IMR-90 (cell line): ENCODE measurements at regions not wholly inside any gene's neighbourhood (a gene's known extent, or its start where the extent isn't known, plus 50 kb on each side); places are given as distances from the start of the nearest gene placed in this dataset.

Experiments used
- ATAC-seq: fragments of 200-7000 bp; cut with Tn5 transposase; 2 replicates; pipeline ENCODE4 v1.9.1; 2020; ENCODE audit warnings: low read depth, mild to moderate bottlenecking, moderate library complexity
- BruUV-seq: library from RNA; stranded (reverse); fragments of 400-500 nt; replicated peaks from 2 replicates; lab custom pipeline; 2021; lab: Mats Ljungman, UMichigan
- CTCF ChIA-PET: fragments of 300-600 bp; formaldehyde crosslinking; extraction: SDS; loops from one replicate; lab custom pipeline; 2021; ENCODE audit warnings: antibody characterized with exemption; lab: Yijun Ruan, JAX
- POLR2A ChIA-PET: fragments of 300-600 bp; sonication (Branson Sonifier 250); formaldehyde crosslinking; loops from one replicate; lab custom pipeline; 2022; ENCODE audit warnings: antibody characterized with exemption; ENCODE audit not compliant: unreplicated experiment; lab: Charles Lee
- DNase-seq: peaks from one replicate; pipeline ENCODE4 v3.0.0; 2013
- H2AFZ ChIP-seq: replicated peaks from 2 replicates; pipeline ENCODE3; 2013; ENCODE audit warnings: low read length, mild to moderate bottlenecking; ENCODE audit not compliant: poor library complexity
- H2AK5ac ChIP-seq: 2 replicates; pipeline ENCODE4 v1.6.1; 2013; ENCODE audit warnings: low read depth, low read length, inconsistent platforms
- H2AK9ac ChIP-seq: replicated peaks from 2 replicates; pipeline ENCODE3; 2013; ENCODE audit warnings: mild to moderate bottlenecking, low read depth, low read length, moderate library complexity; ENCODE audit not compliant: poor library complexity
- H2BK120ac ChIP-seq: 2 replicates; pipeline ENCODE4 v1.6.1; 2013; ENCODE audit warnings: low read depth, low read length, inconsistent platforms
- H2BK15ac ChIP-seq: 3 replicates; pipeline ENCODE4 v1.6.1; 2013; ENCODE audit warnings: low read depth, low read length, inconsistent platforms
- H2BK20ac ChIP-seq: 2 replicates; pipeline ENCODE4 v1.6.1; 2013; ENCODE audit warnings: low read depth, mild to moderate bottlenecking, inconsistent platforms, low read length, moderate library complexity
- H2BK5ac ChIP-seq: 2 replicates; pipeline ENCODE4 v1.6.1; 2013; ENCODE audit warnings: mild to moderate bottlenecking, low read depth, low read length, inconsistent platforms; ENCODE audit not compliant: poor library complexity, severe bottlenecking
- H3K14ac ChIP-seq: replicated peaks from 2 replicates; pipeline ENCODE4 v1.6.1; 2013; ENCODE audit warnings: low read depth, low read length, inconsistent platforms
- H3K18ac ChIP-seq: 2 replicates; pipeline ENCODE4 v1.6.1; 2013; ENCODE audit warnings: low read depth, low read length, control low read depth
- H3K23ac ChIP-seq: 2 replicates; pipeline ENCODE4 v1.6.1; 2013; ENCODE audit warnings: low read depth, low read length, inconsistent platforms
- H3K27ac ChIP-seq: 2 replicates; pipeline ENCODE4 v1.5.1; 2013; ENCODE audit warnings: mild to moderate bottlenecking, control low read depth, low read length; ENCODE audit not compliant: insufficient read depth
- H3K27me3 ChIP-seq: 2 replicates; pipeline ENCODE4 v1.6.1; 2013; ENCODE audit warnings: low read length; ENCODE audit not compliant: control insufficient read depth, insufficient read depth
- H3K36me3 ChIP-seq: 2 replicates; pipeline ENCODE4 v1.6.1; 2013; ENCODE audit warnings: low read length, mixed read lengths; ENCODE audit not compliant: control insufficient read depth, insufficient read depth
- H3K4ac ChIP-seq: 2 replicates; pipeline ENCODE4 v1.6.1; 2013; ENCODE audit warnings: low read depth, low read length, inconsistent platforms
- H3K4me1 ChIP-seq: 2 replicates; pipeline ENCODE4 v1.6.1; 2013; ENCODE audit warnings: low read length, mixed read lengths; ENCODE audit not compliant: control insufficient read depth, insufficient read depth
- H3K4me2 ChIP-seq: 2 replicates; pipeline ENCODE4 v1.6.1; 2013; ENCODE audit warnings: low read depth, mild to moderate bottlenecking, control low read depth, low read length, moderate library complexity
- H3K4me3 ChIP-seq: 2 replicates; pipeline ENCODE4 v1.5.1; 2013; ENCODE audit warnings: low read depth, mild to moderate bottlenecking, control low read depth, low read length, moderate library complexity; ENCODE audit not compliant: insufficient read depth
- H3K56ac ChIP-seq: 2 replicates; pipeline ENCODE4 v1.6.1; 2013; ENCODE audit warnings: low read length, inconsistent platforms; ENCODE audit not compliant: insufficient read depth; ENCODE audit errors: extremely low read depth
- H3K79me1 ChIP-seq, 2 experiments: 2 replicates each; pipeline ENCODE4 v1.6.1; 2013; ENCODE audit warnings: low read length in 2 of 2, inconsistent platforms in 1 of 2, low read depth in 1 of 2
- H3K9ac ChIP-seq: 2 replicates; pipeline ENCODE4 v1.6.1; 2013; ENCODE audit warnings: low read depth, low read length, control low read depth
- H3K9me1 ChIP-seq: 2 replicates; pipeline ENCODE4 v1.6.1; 2013; ENCODE audit warnings: low read length, inconsistent platforms; ENCODE audit not compliant: insufficient read depth
- H3K9me3 ChIP-seq: 2 replicates; pipeline ENCODE4 v1.6.1; 2013; ENCODE audit warnings: low read length; ENCODE audit not compliant: control insufficient read depth, insufficient read depth
- H4K20me1 ChIP-seq: 2 replicates; pipeline ENCODE4 v1.6.1; 2013; ENCODE audit warnings: low read length, inconsistent platforms; ENCODE audit not compliant: insufficient read depth
- H4K5ac ChIP-seq: 2 replicates; pipeline ENCODE4 v1.6.1; 2013; ENCODE audit warnings: mild to moderate bottlenecking, low read depth, low read length, control low read depth
- H4K8ac ChIP-seq, 2 experiments: 2 replicates each; pipeline ENCODE4 v1.6.1; 2013; ENCODE audit warnings: low read depth in 2 of 2, low read length in 2 of 2, control low read depth in 1 of 2, inconsistent platforms in 1 of 2
- H4K91ac ChIP-seq: 2 replicates; pipeline ENCODE4 v1.6.1; 2013; ENCODE audit warnings: low read depth, low read length, inconsistent platforms; ENCODE audit not compliant: insufficient read depth
- BHLHE40 ChIP-seq: fragments of 150-350 bp; IDR thresholded peaks from 2 replicates; pipeline ENCODE4 v1.6.1; 2016; ENCODE audit warnings: mild to moderate bottlenecking, low read depth, low read length
- CHD1 ChIP-seq: IDR thresholded peaks from 2 replicates; pipeline ENCODE4 v1.6.1; 2012; ENCODE audit warnings: low read depth, low read length, improper control_type of control experiment
- FOS ChIP-seq: fragments of 150-350 bp; IDR thresholded peaks from 2 replicates; pipeline ENCODE4 v1.6.1; 2016; ENCODE audit warnings: low read depth, low read length
- MAFK ChIP-seq: IDR thresholded peaks from 2 replicates; pipeline ENCODE4 v1.6.1; 2012; ENCODE audit warnings: low read depth, low read length, improper control_type of control experiment
- NFE2L2 ChIP-seq: fragments of 150-350 bp; IDR thresholded peaks from 2 replicates; pipeline ENCODE4 v1.6.1; 2016; ENCODE audit warnings: low read depth, mild to moderate bottlenecking, low read length
- POLR2A ChIP-seq: IDR thresholded peaks from 2 replicates; pipeline ENCODE4 v1.6.1; 2012; ENCODE audit warnings: mild to moderate bottlenecking, low read depth, low read length
- RCOR1 ChIP-seq: IDR thresholded peaks from 2 replicates; pipeline ENCODE4 v1.6.1; 2012; ENCODE audit warnings: mild to moderate bottlenecking, low read length, improper control_type of control experiment; ENCODE audit not compliant: insufficient replicate concordance
- RFX5 ChIP-seq: IDR thresholded peaks from 2 replicates; pipeline ENCODE4 v1.8.0; 2012; ENCODE audit warnings: low read depth, mild to moderate bottlenecking, low read length, moderate library complexity
- SMC3 ChIP-seq: fragments of 150-350 bp; IDR thresholded peaks from 2 replicates; pipeline ENCODE4 v1.6.1; 2016; ENCODE audit warnings: low read depth, mild to moderate bottlenecking, antibody characterized with exemption, low read length, moderate library complexity
- WGBS, 2 experiments: methylation state at CpG; one replicate each; pipeline versions ENCODE4 v1.1.5 to v1.1.7; 2013; ENCODE audit warnings: missing lambda C conversion rate in 2 of 2; ENCODE audit not compliant: insufficient read length in 1 of 2; ENCODE audit errors: extremely low coverage in 2 of 2; 5-methylcytosine and 5-hydroxymethylcytosine counted together
- dilution Hi-C: fragments of 300-500 bp; cut with HindIII; formaldehyde crosslinking; loops from one replicate; pipeline ENCODE4 v1.14.3; 2018; ENCODE audit warnings: low sequenced_read_pairs; ENCODE audit not compliant: unreplicated experiment
- in situ Hi-C: fragments of 300-500 bp; cut with MboI; formaldehyde crosslinking; loops from 3 replicates; pipeline ENCODE4 v1.14.3; 2019; ENCODE audit warnings: low sequenced_read_pairs, inconsistent platforms, mixed read lengths
- intact Hi-C: fragments of 100-400 bp; cut with micrococcal nuclease; formaldehyde crosslinking; loops from 2 replicates; pipeline ENCODE4 v1.10.0; 2022
- TF ChIP-seq, protein P1 (sequence below): conservative IDR thresholded peaks from 2 replicates; pipeline ENCODE4 v1.5.1; 2012; ENCODE audit warnings: mild to moderate bottlenecking, low read depth, low read length, improper control_type of control experiment

DNA sequence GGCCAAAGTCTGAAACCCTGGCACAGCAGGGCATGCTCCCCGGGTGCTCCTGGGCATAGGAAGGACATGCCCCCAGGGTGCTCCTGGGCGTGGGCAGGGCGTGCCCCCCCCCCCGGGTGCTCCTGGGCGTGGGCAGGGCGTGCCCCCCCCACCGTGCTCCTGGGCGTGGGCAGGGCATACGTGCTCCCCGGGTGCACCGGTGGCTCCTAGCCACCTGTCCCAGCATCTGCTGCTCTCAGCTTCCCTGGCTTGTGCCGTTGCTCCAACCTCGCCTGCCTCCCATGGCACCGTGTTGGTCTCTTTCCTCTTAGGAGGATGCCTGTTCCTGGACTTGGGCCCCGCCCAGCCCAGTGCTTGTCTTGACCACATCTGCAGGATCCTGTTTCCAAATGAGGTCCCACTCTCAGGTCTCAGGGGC lies 95.6 kb upstream of the CTDP1 start:
- Histone ChIP-seq H3K9me3 (no peaks in the 10 kb centered on the region), H4K5ac (no peak overlapping the region), H3K4me2 (no peak overlapping the region), H3K4me1 (no peaks in the 10 kb centered on the region; the same call in 1 of the 2 replicates), H2AK5ac (no peak overlapping the region), H2BK15ac (no peak overlapping the region), H4K8ac (no peak overlapping the region), H3K4me3 (no peak overlapping the region), H3K4ac (no peak overlapping the region), H2BK120ac (no peak overlapping the region), H3K9ac (no peak overlapping the region), H3K23ac (no peak overlapping the region), H4K20me1 (no peaks in the 10 kb centered on the region; the same call in 1 of the 2 replicates), H3K36me3 (no peaks in the 10 kb centered on the region), H2AFZ (no peak overlapping the region), H2AK9ac (no peak overlapping the region), H3K56ac (no peak overlapping the region), H2BK5ac (no peak overlapping the region), H3K79me1 (no peaks in the 10 kb centered on the region), H3K27ac (no peak overlapping the region), H3K18ac (no peak overlapping the region), H2BK20ac (no peak overlapping the region), H4K91ac (no peak overlapping the region), H3K14ac (no peak overlapping the region), H3K9me1 (peaks cover 6% of the 10 kb centered on the region; the same call in 1 of the 2 replicates), H3K27me3 (no peaks in the 10 kb centered on the region; the same call in 1 of the 2 replicates)
- dilution Hi-C loops = no loop called here
- TF ChIP-seq CHD1 (no peak), RFX5 (no peak), NFE2L2 (no peak), MAFK (no peak), BHLHE40 (no peak), RCOR1 (no peak), POLR2A (no peak), FOS (no peak), SMC3 (no peak)
- TF ChIP-seq, protein P1, sequence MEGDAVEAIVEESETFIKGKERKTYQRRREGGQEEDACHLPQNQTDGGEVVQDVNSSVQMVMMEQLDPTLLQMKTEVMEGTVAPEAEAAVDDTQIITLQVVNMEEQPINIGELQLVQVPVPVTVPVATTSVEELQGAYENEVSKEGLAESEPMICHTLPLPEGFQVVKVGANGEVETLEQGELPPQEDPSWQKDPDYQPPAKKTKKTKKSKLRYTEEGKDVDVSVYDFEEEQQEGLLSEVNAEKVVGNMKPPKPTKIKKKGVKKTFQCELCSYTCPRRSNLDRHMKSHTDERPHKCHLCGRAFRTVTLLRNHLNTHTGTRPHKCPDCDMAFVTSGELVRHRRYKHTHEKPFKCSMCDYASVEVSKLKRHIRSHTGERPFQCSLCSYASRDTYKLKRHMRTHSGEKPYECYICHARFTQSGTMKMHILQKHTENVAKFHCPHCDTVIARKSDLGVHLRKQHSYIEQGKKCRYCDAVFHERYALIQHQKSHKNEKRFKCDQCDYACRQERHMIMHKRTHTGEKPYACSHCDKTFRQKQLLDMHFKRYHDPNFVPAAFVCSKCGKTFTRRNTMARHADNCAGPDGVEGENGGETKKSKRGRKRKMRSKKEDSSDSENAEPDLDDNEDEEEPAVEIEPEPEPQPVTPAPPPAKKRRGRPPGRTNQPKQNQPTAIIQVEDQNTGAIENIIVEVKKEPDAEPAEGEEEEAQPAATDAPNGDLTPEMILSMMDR = no peak
- no peak for DNase-seq
- ChIA-PET CTCF (no interaction called here), POLR2A (no interaction called here)
- no TSS peak for BruUV-seq
- in situ Hi-C loops = no loop called here
- intact Hi-C loops = no loop called here
- WGBS, 2 experiments = 78% methylated on average over 6 of the region's 15 CpGs; no CpG with 5 or more reads in 1 of the 2 experiments
- no peak for ATAC-seq
